Activated CD4-positive, alpha-beta T cell treated with anti-CD3 and anti-CD28 coated beads for 4 hours (primary cell): ENCODE measurements at regions not wholly inside any gene's neighbourhood (a gene's known extent, or its start where the extent isn't known, plus 50 kb on each side); places are given as distances from the start of the nearest gene placed in this dataset.
"Not testable (repeated sequence)": the region's sequence is repeated elsewhere in the genome, so short reads cannot be mapped to it uniquely, and the experiment has no call there.

Source experiments
- DNase-seq, 2 donors: peaks; one replicate each; pipeline ENCODE4 v3.0.0-alpha.2; 2020

DNA sequence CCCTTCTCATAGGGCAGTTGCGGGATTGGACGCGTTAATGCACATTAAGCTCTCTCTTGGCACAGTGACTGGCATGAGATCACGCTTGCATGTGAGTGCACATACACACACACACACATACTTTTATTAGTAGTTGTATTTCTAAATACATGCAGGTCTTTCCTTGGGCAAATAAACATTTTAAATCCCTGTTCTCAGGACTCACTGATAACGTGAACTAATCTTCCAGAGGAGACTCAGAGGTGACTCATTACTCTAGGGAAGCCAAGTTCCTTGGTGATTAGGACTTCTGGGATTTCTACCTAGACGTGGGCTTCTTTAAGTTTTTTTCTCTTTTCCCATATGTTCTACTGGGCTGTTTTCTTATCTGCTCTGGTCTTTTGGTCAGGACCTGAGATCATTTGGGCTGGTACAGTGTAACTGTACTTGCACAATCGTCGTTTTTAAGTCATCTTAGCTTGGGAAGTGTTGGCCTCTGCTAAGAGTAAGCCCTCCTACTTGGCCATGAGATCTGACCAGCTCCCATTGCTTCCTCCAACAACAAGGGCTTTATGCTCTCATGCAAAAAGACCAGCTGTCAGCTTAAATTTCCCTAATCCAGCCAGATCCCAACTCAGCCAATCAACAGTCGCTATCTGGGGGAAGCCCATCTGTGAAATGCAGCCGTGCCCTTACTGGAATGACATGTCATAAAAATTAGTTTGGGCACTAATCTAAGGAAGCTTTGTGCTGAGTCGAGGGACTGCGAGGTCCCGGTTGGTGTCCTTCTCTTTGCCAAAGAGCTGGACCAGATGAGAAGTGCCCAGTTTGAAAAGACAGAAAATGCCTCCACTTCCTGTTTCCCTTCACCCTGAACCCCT lies 176.4 kb upstream of the ANKRD55 start:
- DNase-seq: no peak

DNA sequence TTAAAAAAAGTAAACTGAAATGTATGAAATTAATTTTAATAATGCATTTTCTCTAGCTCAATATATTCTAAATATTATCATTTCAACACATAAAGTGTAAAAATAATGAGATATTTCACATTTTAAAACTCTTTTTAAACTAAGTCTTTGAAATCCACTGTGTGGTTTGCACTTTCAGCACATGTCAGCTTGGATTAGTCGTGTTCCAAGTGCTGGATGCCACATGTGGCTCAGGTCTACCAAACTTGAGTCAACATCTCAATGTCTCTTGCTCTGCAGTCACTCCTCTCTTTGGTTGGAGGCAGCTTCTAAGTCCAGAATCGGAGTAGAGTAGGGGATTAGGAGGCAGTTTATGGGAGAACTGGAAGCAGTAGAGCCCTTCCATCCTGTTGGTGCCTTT lies 173.7 kb upstream of the ANKRD55 start:
- no peak for DNase-seq

DNA sequence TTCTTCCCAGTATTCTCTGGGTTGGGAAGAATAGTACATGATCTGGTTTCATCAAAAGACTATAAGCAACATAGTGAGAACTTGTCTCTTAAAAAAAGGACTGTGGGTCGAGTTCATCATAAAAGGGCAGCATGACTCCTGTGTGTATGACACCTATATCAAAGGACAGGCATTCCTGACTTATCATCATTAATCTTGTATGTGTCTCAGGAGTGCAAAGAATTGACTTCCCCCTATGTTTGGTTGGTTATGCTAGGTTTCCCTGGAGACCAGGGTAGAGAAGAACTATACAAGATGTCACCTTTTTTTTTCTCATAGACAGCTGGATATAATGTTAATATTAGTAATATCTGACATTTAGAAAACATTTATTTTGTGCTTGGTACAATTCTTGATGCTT lies 173.1 kb upstream of the ANKRD55 start:
- no peak for DNase-seq

DNA sequence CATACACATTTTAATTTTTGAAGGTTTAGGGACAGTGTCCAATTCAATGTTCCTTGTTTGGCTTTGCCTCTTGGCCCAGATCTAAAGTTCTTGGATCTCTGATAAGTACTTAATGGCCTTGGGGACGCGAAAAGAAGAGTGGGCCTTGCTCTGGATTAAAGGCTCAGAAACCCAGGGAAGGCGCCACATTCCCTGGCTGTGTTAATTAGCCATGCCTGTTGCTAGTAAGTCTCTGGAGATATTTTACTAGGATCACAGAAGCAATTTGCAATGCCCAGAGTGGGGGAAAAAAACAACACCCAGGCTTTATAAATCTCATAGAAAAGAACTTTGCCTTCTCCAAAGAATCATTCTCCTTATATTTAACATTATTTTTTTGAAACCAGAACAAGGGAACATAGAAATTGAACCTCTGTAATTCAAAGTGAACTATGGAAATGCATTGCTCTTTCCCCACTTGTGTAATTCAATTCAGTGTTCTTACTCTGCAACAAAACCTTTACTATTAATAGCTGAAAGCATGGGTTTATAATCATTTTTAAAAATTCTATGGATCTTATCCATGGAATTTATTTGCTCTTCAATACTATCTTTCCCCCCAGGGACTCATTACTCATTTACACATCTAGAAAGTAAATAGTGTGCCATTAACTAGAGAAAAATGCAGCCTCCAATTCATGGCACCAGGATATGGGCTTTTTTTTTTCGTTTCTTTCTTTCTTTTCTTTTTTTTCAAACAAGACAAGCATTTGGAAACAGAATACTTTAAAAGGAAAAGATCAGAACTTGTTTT lies 172.2 kb upstream of the ANKRD55 start:
- DNase-seq: no peak

GRCh38 chr5:56402266-56403220 lies 169.4 kb upstream of the ANKRD55 start:
- DNase-seq: no peak

- not testable (repeated sequence) for DNase-seq
These were observed 164.7 kb upstream of the ANKRD55 start for GRCh38 chr5:56397796-56398195.

DNA sequence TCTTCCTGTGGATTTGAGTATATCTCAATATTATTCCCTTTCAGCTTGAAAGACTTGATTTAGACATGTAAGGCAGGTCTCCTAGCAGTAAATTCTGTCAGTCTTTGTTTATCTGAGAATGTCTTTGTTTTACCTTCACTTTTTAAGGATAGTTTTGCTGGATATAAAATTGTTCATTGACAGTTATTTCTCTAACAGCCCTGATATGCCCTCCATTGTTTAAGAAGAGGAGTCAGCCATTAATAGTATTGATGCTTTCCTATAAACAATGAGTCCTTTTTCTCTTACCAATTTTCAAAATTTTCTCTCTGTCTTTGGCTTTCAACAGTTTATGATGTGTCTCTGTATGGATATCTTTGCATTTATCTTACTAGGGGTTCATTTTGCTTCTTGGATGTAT lies 163.5 kb upstream of the ANKRD55 start:
- no peak for DNase-seq

GRCh38 chr5:56389261-56389660 lies 156.1 kb upstream of the ANKRD55 start:
- DNase-seq: no peak

- DNase-seq: no peak
These were observed 155.3 kb upstream of the ANKRD55 start for GRCh38 chr5:56388229-56388985.

GRCh38 chr5:56386046-56386445 lies 152.9 kb upstream of the ANKRD55 start:
- DNase-seq: no peak

DNA sequence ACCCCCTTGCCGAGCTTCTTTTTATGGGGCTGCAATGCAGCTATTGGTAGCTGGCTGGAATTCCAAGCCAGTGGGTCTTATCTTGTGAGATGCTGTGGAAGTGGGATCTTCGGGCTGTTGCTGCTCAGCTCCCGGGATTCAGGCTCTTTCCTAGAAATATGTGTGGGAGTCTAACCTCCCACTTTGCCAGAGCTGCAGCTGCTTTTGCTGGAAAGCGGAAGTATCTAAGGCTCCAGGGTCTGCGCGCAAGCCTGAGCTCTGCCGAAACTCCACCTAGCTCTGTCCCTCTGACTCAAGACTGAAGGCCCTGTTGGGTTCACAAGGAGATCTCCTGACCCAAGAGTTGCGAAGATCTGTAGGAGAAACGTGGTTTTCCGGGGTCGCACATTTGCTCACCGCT lies 151.1 kb upstream of the ANKRD55 start:
- DNase-seq: no peak

GRCh38 chr5:56383761-56384160 lies 150.6 kb upstream of the ANKRD55 start:
- no peak for DNase-seq

DNA sequence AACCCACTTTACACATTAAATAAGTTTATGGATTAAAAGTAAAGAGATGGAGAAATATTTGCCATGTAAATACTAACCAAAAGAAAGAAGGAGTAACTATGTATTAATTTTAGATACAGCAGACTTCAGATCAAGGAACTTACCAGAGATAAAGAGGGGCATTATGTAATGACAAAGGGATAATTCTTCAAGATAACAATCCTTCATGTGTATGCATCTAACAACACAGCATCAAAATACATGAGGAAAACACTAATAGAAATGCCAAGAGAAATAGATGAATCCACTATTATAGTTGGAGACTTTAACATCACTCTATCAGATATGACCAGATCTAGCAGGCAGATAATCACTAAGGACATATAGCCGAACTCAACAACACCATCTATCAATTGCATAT lies 149.8 kb upstream of the ANKRD55 start:
- DNase-seq: no peak

DNA sequence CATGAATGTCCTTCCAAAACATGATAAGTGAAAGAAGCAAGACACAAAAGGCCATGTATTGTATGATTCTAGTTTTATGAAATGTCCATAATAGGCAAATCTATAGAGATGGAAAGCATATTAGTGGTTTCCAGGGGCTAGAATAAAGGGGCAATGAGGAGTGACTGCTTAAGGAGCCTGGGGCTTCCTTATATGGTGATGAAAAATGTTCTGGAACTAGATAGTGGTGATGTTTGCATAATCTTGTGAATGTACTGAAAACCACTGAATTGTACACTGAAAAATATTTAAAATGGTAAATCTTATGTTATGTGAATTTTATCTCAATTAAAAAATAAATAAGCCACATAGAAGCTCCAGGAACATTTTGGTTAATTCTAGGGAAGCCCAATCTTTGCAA lies 144.4 kb upstream of the ANKRD55 start:
- DNase-seq: no peak

DNA sequence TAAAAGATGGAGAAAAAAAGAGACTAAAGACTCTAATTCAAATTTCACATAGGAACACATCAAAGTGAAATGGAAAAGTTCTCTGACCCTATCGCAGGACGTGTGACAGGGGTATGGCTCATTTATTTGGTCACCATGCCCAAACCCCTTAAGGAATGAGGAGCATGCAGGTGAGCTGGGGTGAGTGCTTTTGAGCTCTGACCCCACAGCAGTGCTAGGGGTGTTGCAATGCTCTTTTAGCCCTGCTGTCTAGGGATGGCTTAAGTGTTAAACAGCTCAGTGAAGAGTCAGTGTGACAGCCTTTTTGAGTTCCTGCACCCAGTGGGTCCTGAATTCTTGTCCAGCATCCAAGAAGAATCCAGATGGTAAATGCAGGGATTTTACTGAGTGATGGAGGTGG lies 143.0 kb upstream of the ANKRD55 start:
- no peak for DNase-seq

DNA sequence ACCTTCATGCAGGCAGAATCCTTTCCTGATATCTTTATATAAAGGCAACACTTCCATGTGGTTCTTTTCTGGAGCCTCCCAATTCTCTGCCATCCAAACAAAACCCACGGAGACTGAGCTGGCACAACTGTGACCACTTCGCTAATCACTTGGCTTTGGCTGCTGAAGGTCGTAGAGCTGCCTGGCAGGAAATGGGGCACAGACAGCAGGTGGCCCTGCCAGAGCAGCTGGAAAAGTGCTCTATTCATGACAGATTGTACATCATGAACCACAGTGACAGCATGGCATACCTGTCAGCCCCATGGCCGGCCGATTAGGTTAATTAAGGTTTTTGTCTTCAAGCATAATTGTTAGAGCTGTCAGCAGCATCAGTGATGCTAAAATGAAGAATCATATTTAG lies 141.9 kb upstream of the ANKRD55 start:
- DNase-seq: no peak

DNA sequence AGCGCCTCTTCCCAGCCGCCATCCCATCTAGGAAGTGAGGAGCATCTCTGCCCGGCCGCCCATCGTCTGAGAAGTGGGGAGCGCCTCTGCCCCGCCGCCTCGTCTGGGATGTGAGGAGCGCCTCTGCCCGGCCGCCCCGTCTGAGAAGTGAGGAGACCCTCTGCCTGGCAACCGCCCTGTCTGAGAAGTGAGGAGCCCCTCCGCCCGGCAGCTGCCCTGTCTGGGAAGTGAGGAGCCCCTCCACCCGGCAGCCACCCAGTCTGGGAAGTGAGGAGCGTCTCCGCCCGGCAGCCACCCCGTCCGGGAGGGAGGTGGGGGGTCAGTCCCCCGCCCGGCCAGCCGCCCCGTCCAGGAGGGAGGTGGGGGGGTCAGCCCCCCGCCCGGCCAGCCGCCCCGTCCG lies 139.4 kb upstream of the ANKRD55 start:
- not testable (repeated sequence) for DNase-seq

DNA sequence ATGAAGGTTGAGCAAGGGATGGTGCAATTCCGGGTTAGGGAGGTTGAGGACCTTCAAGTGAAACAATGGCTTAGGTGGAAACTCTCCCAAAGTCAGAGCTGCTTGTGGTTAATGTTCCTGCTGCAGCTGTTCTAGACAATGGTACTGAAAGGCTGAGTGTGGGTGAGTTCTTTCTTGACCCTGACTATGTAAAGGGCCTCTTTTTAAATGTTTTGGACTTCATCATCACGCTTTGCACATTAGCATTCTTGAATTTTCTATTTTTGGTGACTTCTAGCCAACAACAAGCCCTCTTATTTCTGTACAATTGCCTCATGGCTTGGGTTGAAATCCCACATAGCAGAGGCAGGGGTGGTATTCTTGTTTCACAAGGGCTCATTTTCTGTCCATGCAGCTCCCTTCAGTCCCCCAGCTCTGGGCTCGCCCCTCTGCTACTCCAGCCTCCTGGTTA lies 136.3 kb upstream of the ANKRD55 start:
- DNase-seq: no peak

GRCh38 chr5:56367748-56368147 lies 134.6 kb upstream of the ANKRD55 start:
- DNase-seq: no peak

GRCh38 chr5:56366986-56367385 lies 133.9 kb upstream of the ANKRD55 start:
- no peak for DNase-seq

GRCh38 chr5:56361398-56361797 lies 128.3 kb upstream of the ANKRD55 start:
- no peak for DNase-seq

GRCh38 chr5:56360816-56361215 lies 127.7 kb upstream of the ANKRD55 start:
- no peak for DNase-seq
